ENCODE measurements at regions not wholly inside any gene's neighbourhood (a gene's known extent, or its start where the extent isn't known, plus 50 kb on each side); places are given as distances from the start of the nearest gene placed in this dataset.

DNA sequence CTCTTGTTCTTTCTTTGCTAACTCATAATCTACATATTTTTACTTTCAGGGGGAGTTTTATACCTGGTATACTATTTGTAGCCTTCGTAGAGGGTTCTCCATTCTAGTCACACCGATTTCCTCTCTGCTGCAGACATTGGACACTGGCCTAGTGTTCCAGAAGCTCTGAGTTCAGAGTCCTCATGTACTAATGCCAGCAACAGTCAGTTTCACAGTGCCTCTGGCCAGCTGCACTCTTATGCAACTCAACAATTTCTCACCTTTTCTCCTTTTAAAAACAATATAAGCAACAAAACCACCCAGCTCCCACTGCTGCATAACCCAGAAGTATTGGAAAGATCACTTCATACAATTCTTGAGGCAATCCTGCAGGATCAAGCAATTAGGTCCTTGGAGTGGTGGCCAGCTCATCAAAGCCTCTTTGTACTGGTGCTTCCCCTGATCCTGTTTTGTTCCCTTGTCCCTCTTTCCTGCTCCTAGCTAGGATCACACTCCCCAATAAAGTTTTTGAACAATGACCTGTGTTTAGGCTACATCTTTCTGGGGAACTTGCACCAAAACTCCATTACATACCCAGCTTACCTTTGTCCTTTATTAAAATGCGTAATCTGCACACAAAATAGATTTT, 98.1 kb upstream of the TUT7 start:
- H2BK20ac ChIP-seq (ENCODE audit: low read depth, low read length), result no peak overlapping the region
- BruUV-seq (replicated peaks), result no TSS peak
- H3K4me3 ChIP-seq (ENCODE audit: insufficient read depth, low read depth, low read length), result no peak overlapping the region
- no peaks in the 10 kb centered on the region; the same call in 1 of the 2 replicates for H3K27me3 ChIP-seq (ENCODE audit: control insufficient read depth, insufficient read depth, low read length)
- no peak overlapping the region for H4K91ac ChIP-seq (ENCODE audit: insufficient read depth, low read depth, low read length)
- peak; percentile 3 for DNase-seq
- no peak overlapping the region for H3K18ac ChIP-seq (ENCODE audit: low read depth, low read length)
- H2AK5ac ChIP-seq (ENCODE audit: low read depth, low read length), result no peak overlapping the region
- H3K56ac ChIP-seq (ENCODE audit: extremely low read depth, insufficient read depth, low read length), result no peak overlapping the region
- no peak overlapping the region for H2BK15ac ChIP-seq (ENCODE audit: low read depth, low read length)
- WGBS, 2 experiments (ENCODE audit: extremely low coverage in 2 of 2, insufficient read length in 1 of 2), result 10% methylated on average over 1 of the region's 3 CpGs; no CpG with 5 or more reads in 1 of the 2 experiments
- ATAC-seq (ENCODE audit: low read depth), result no peak
- no peaks in the 10 kb centered on the region for H4K20me1 ChIP-seq (ENCODE audit: insufficient read depth, low read length)
- no peak overlapping the region for H3K27ac ChIP-seq (ENCODE audit: insufficient read depth, low read length)
- no peaks in the 10 kb centered on the region; the same call in 1 of the 2 replicates for H3K4me1 ChIP-seq (ENCODE audit: control insufficient read depth, insufficient read depth, low read length)
- no peak overlapping the region for H2BK5ac ChIP-seq (ENCODE audit: low read depth, low read length, poor library complexity, severe bottlenecking)
- H4K8ac ChIP-seq (ENCODE audit: low read depth in 2 of 2, low read length in 2 of 2), result no peak overlapping the region
- H2AK9ac ChIP-seq (replicated peaks; ENCODE audit: low read depth, low read length, poor library complexity), result no peak overlapping the region
- H3K36me3 ChIP-seq (ENCODE audit: control insufficient read depth, insufficient read depth, low read length), result no peaks in the 10 kb centered on the region
- intact Hi-C loops (cut with micrococcal nuclease) (no loop called here), in situ Hi-C loops (cut with MboI; ENCODE audit: low sequenced_read_pairs) (no loop called here), dilution Hi-C loops (cut with HindIII; ENCODE audit: low sequenced_read_pairs, unreplicated experiment) (no loop called here)
- H3K4ac ChIP-seq (ENCODE audit: low read depth, low read length), result no peak overlapping the region
- no peak overlapping the region for H3K9ac ChIP-seq (ENCODE audit: low read depth, low read length)
- ChIA-PET POLR2A (ENCODE audit: unreplicated experiment) (no interaction called here), CTCF (no interaction called here)
- no peak overlapping the region for H4K5ac ChIP-seq (ENCODE audit: low read depth, low read length)
- H3K14ac ChIP-seq (replicated peaks; ENCODE audit: low read depth, low read length), result no peak overlapping the region
- H3K9me1 ChIP-seq (ENCODE audit: insufficient read depth, low read length), result no peaks in the 10 kb centered on the region
- 0 out of 2 replicates have a peak, but pooled peaks cover 2% of the 10 kb centered on the region for H3K9me3 ChIP-seq (ENCODE audit: control insufficient read depth, insufficient read depth, low read length)
- H3K23ac ChIP-seq (ENCODE audit: low read depth, low read length), result no peak overlapping the region
- H2BK120ac ChIP-seq (ENCODE audit: low read depth, low read length), result no peak overlapping the region
- H3K79me1 ChIP-seq (ENCODE audit: low read depth in 1 of 2, low read length in 2 of 2), result no peaks in the 10 kb centered on the region
- TF ChIP-seq NFE2L2 (IDR thresholded peaks at IDR 0.05; ENCODE audit: low read depth, low read length) (no peak), ELK1 (IDR thresholded peaks at IDR 0.05; ENCODE audit: borderline replicate concordance, low read depth, low read length) (no peak), CEBPB (IDR thresholded peaks at IDR 0.05; ENCODE audit: low read depth, low read length) (no peak), RCOR1 (IDR thresholded peaks at IDR 0.05; ENCODE audit: insufficient replicate concordance, low read length) (no peak), MXI1 (IDR thresholded peaks at IDR 0.05; ENCODE audit: borderline replicate concordance, low read depth, low read length) (no peak), BHLHE40 (IDR thresholded peaks at IDR 0.05; ENCODE audit: low read depth, low read length) (no peak), RAD21 (IDR thresholded peaks at IDR 0.05; ENCODE audit: low read length) (no peak)
- no peak overlapping the region for H3K4me2 ChIP-seq (ENCODE audit: low read depth, low read length)
- H2AFZ ChIP-seq (replicated peaks; ENCODE audit: low read length, poor library complexity), result no peak overlapping the region
